ENCODE measurements at regions not wholly inside any gene's neighbourhood (a gene's known extent, or its start where the extent isn't known, plus 50 kb on each side); places are given as distances from the start of the nearest gene placed in this dataset.
"Not testable (repeated sequence)": the region's sequence is repeated elsewhere in the genome, so short reads cannot be mapped to it uniquely, and the experiment has no call there.

- no peak for TF ChIP-seq CTCF (IDR thresholded peaks at IDR 0.05; ENCODE audit: low read depth, low read length)
- no peak for DNase-seq (ENCODE audit: low read depth, low spot score)
- in situ Hi-C loops (cut with HindIII; ENCODE audit: low sequenced_read_pairs) = no loop called here
- no peak overlapping the region for H3K4me3 ChIP-seq (ENCODE audit: low read depth, low read length)
Observed at GRCh38 chr15:87703327-87704111, 553.0 kb downstream of the NTRK3 start.

- no peak for TF ChIP-seq CTCF (IDR thresholded peaks at IDR 0.05; ENCODE audit: low read depth, low read length)
- in situ Hi-C loops (cut with HindIII; ENCODE audit: low sequenced_read_pairs) = no loop called here
- no peak for DNase-seq (ENCODE audit: low read depth, low spot score)
- H3K4me3 ChIP-seq (ENCODE audit: low read depth, low read length) = no peak overlapping the region
Observed at GRCh38 chr15:87702270-87702669, 554.3 kb downstream of the NTRK3 start.

DNA sequence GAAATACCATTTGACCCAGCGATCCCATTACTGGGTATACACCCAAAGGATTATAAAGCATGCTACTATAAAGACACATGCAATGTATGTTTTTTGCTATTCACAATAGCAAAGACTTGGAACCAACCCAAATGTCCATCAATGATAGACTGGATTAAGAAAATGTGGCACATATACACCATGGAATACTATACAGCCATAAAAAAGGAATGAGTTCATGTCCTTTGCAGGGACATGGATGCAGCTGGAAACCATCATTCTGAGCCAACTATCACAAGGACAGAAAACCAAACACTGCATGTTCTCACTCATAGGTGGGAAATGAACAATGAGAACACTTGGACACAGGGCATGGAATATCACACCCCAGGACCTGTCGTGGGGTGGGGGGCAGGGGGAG lies 558.1 kb downstream of the NTRK3 start:
- DNase-seq (ENCODE audit: low read depth, low spot score); H3K4me3 ChIP-seq (ENCODE audit: low read depth, low read length); in situ Hi-C loops (cut with HindIII; ENCODE audit: low sequenced_read_pairs): not testable (repeated sequence)

DNA sequence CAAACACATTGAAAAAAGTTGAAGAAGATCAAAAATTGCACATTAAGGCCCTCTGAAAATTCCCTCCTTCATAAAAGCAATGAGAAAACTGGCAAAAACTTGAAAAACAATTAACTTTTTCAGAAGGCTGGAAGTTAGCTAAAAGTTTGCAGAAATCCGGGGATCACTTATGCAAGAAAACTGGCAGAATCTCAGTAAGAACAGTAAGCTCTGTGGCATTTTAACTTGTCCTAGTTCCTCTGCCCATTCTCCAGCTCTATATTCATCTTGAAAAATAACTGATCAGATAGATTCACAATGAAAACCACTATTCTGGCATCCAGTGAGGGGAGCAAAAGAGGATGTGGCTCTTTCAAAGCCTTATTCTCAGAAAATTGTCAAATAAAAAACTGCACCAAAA lies 566.8 kb downstream of the NTRK3 start:
- DNase-seq (ENCODE audit: low read depth, low spot score) = no peak
- TF ChIP-seq CTCF (IDR thresholded peaks at IDR 0.05; ENCODE audit: low read depth, low read length) = no peak
- H3K4me3 ChIP-seq (ENCODE audit: low read depth, low read length) = no peak overlapping the region
- in situ Hi-C loops (cut with HindIII; ENCODE audit: low sequenced_read_pairs) = no loop called here

DNA sequence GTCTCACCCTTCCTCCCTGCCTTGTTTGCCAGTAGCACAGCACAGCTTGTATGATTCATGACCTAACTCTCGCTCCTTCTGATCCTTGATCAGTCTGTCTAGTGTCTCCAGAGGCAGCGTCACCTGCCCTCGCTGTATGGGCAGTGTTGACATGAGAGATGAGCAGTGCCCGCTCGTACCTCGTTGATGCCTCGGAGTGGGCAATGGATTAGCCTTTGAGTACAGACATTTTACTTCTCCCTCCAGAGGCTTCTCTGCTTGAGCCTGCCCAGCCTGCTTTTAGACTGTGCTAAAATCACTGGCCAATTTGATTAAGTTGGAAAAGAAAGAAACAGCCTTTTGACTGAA lies 569.0 kb downstream of the NTRK3 start:
- no peak overlapping the region for H3K4me3 ChIP-seq (ENCODE audit: low read depth, low read length)
- no peak for TF ChIP-seq CTCF (IDR thresholded peaks at IDR 0.05; ENCODE audit: low read depth, low read length)
- in situ Hi-C loops (cut with HindIII; ENCODE audit: low sequenced_read_pairs) = no loop called here
- no peak for DNase-seq (ENCODE audit: low read depth, low spot score)

GRCh38 chr15:87686841-87687522 lies 569.6 kb downstream of the NTRK3 start:
- H3K4me3 ChIP-seq (ENCODE audit: low read depth, low read length) = no peak overlapping the region
- TF ChIP-seq CTCF (IDR thresholded peaks at IDR 0.05; ENCODE audit: low read depth, low read length) = no peak
- in situ Hi-C loops (cut with HindIII; ENCODE audit: low sequenced_read_pairs) = no loop called here
- no peak for DNase-seq (ENCODE audit: low read depth, low spot score)

DNA sequence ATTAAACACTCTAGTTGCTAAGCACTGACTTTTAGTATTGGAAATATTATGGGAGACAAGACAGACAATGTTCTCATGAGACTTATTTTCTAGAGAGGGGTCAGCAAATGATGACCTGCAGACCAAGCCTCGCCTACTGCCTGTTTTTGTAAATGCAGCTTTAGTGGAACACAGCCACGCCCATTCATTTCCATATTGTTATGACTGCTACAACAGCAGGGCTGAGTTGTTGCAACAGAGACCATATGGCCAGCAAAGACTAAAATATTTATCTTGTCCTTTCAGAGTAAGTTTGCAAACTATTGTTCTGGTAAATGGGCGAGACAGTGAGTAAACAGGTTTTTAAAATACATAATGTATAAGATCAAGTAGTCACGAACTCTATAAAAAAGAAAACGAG lies 570.2 kb downstream of the NTRK3 start:
- no peak for TF ChIP-seq CTCF (IDR thresholded peaks at IDR 0.05; ENCODE audit: low read depth, low read length)
- in situ Hi-C loops (cut with HindIII; ENCODE audit: low sequenced_read_pairs) = no loop called here
- DNase-seq (ENCODE audit: low read depth, low spot score) = no peak

More for the DNA sequence above, 570.2 kb downstream of the NTRK3 start:
- H3K4me3 ChIP-seq (ENCODE audit: low read depth, low read length) = no peak overlapping the region

All from astrocyte of the spinal cord (primary cell).